ENCODE measurements at regions not wholly inside any gene's neighbourhood (a gene's known extent, or its start where the extent isn't known, plus 50 kb on each side); places are given as distances from the start of the nearest gene placed in this dataset.

DNA sequence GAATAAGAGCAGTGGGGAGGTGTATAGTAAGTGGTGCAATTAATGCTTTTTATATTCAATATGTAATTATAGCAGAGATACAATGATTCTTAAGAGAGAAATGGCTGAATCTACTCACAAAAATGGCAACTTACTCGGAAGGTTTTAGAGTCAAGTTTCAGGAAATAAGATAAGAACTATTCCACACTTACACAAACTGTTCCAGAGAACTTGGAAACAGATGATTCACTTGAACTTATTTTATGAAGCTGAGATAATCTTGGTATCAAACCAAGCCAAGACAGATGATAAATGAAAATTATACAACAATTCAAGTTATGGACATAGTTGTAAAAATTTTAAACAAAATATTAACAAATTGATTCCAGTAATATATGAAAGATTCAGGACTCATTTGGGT, 311.3 kb upstream of the HS3ST1 start (continued):
- no peak for TF ChIP-seq ZNF462 (CRISPR knock-in tag; IDR thresholded peaks at IDR 0.05)
- TF ChIP-seq, protein P1, sequence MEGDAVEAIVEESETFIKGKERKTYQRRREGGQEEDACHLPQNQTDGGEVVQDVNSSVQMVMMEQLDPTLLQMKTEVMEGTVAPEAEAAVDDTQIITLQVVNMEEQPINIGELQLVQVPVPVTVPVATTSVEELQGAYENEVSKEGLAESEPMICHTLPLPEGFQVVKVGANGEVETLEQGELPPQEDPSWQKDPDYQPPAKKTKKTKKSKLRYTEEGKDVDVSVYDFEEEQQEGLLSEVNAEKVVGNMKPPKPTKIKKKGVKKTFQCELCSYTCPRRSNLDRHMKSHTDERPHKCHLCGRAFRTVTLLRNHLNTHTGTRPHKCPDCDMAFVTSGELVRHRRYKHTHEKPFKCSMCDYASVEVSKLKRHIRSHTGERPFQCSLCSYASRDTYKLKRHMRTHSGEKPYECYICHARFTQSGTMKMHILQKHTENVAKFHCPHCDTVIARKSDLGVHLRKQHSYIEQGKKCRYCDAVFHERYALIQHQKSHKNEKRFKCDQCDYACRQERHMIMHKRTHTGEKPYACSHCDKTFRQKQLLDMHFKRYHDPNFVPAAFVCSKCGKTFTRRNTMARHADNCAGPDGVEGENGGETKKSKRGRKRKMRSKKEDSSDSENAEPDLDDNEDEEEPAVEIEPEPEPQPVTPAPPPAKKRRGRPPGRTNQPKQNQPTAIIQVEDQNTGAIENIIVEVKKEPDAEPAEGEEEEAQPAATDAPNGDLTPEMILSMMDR (conservative IDR thresholded peaks at IDR 0.05; ENCODE audit: low read depth in 2 of 2) = no peak
- TF ChIP-seq ZNF114 (CRISPR knock-in tag; IDR thresholded peaks at IDR 0.05) = no peak

DNA sequence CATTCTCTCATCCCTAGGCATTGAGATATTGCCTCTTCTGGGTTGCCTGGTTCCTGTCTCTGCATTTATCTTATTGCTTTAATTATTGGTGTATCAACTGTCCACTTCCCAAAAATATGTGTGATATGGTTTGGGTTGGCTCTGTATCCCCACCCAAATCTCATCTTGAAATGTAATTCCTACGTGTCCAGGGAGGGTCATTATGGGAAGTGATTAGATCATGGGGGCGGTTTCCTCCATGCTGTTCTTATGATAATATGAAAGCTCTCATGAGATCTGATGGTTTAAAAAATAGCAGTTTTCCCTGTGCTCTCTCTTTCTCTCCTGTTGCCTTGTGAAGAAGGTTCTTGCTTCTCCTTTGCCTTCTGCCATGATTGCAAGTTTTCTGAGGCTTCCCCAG, 308.3 kb upstream of the HS3ST1 start:
- no peaks in the 10 kb centered on the region for H3K36me3 ChIP-seq (ENCODE audit: insufficient read depth)
- H3K27ac ChIP-seq (ENCODE audit: low read depth) = no peak overlapping the region
- no peaks in the 10 kb centered on the region for H4K20me1 ChIP-seq (replicated peaks; ENCODE audit: insufficient read depth)
- peaks cover 8% of the 10 kb centered on the region; the same call in 1 of the 2 replicates for H3K9me2 ChIP-seq (ENCODE audit: insufficient read depth)
- H3K27me3 ChIP-seq (ENCODE audit: insufficient read depth) = no peaks in the 10 kb centered on the region
- no peak overlapping the region for H3K4me3 ChIP-seq
- Mint-ChIP-seq H3K27me3 (ENCODE audit: insufficient read depth, low read depth, poor library complexity) (peaks cover 3% of the 10 kb centered on the region), H3K9me3 (peaks cover 7% of the 10 kb centered on the region), H3K36me3 (ENCODE audit: low read depth) (0 out of 3 replicates have a peak, but pooled peaks cover 13% of the 10 kb centered on the region), H3K4me3 (no peak overlapping the region), H3K4me1 (no peaks in the 10 kb centered on the region), H3K27ac (no peak overlapping the region)
- DNase-seq (ENCODE audit: low spot score) (no peak), ATAC-seq (no peak)
- H3K79me2 ChIP-seq (replicated peaks; ENCODE audit: insufficient read depth) = no peaks in the 10 kb centered on the region
- H3K4me2 ChIP-seq = no peak overlapping the region
- H3K4me1 ChIP-seq (ENCODE audit: insufficient read depth) = no peaks in the 10 kb centered on the region
- H3F3A ChIP-seq (replicated peaks; ENCODE audit: low read depth) = no peaks in the 10 kb centered on the region
- H2AFZ ChIP-seq = no peak overlapping the region
- TF ChIP-seq ZNF462 (CRISPR knock-in tag; IDR thresholded peaks at IDR 0.05) (no peak), STAT1 (IDR thresholded peaks at IDR 0.05; ENCODE audit: unreplicated experiment) (no peak), CREB1 (CRISPR knock-in tag; IDR thresholded peaks at IDR 0.05; ENCODE audit: low read depth) (no peak)
- TF ChIP-seq, protein P1 (conservative IDR thresholded peaks at IDR 0.05; ENCODE audit: low read depth in 2 of 2) = no peak
